Endodermal cell (in vitro differentiated cells): ENCODE measurements at regions not wholly inside any gene's neighbourhood (a gene's known extent, or its start where the extent isn't known, plus 50 kb on each side); places are given as distances from the start of the nearest gene placed in this dataset.

ENCODE experiments used
- DNase-seq: peaks from one replicate; pipeline ENCODE4 v3.0.0-alpha.2; 2017
- H3K27ac ChIP-seq: 2 replicates; pipeline ENCODE4 v1.5.1; 2013; ENCODE audit warnings: mild to moderate bottlenecking, low read depth, low read length, moderate library complexity
- H3K27me3 ChIP-seq: 2 replicates; pipeline ENCODE4 v1.6.1; 2013; ENCODE audit warnings: mild to moderate bottlenecking, low read length, moderate library complexity; ENCODE audit not compliant: insufficient read depth, control insufficient read depth, poor library complexity, severe bottlenecking
- H3K36me3 ChIP-seq: 2 replicates; pipeline ENCODE4 v1.7.0; 2013; ENCODE audit warnings: mild to moderate bottlenecking, low read length, moderate library complexity; ENCODE audit not compliant: control insufficient read depth, insufficient read depth
- H3K4me1 ChIP-seq: one replicate; pipeline ENCODE4 v1.7.0; 2013; ENCODE audit warnings: low read length; ENCODE audit not compliant: control insufficient read depth, insufficient read depth
- H3K4me3 ChIP-seq: 2 replicates; pipeline ENCODE4 v1.5.1; 2013; ENCODE audit warnings: mild to moderate bottlenecking, low read length, moderate library complexity
- H3K9ac ChIP-seq: 2 replicates; pipeline ENCODE4 v1.6.1; 2013; ENCODE audit warnings: mild to moderate bottlenecking, low read length, moderate library complexity; ENCODE audit not compliant: poor library complexity, severe bottlenecking; ENCODE audit errors: extremely low read depth
- H3K9me3 ChIP-seq: 2 replicates; pipeline ENCODE4 v1.6.1; 2013; ENCODE audit warnings: mild to moderate bottlenecking, low read length, moderate library complexity; ENCODE audit not compliant: control insufficient read depth
- H3K27ac Mint-ChIP-seq: 2 replicates; pipeline ENCODE4 v1.8.0; 2020; ENCODE audit warnings: mixed read lengths
- H3K27me3 Mint-ChIP-seq: 2 replicates; pipeline ENCODE4 v1.8.0; 2021; ENCODE audit warnings: mild to moderate bottlenecking, mixed read lengths; ENCODE audit not compliant: insufficient read depth
- H3K36me3 Mint-ChIP-seq: 2 replicates; pipeline ENCODE4 v1.8.0; 2020; ENCODE audit warnings: low read depth, mixed read lengths
- H3K4me1 Mint-ChIP-seq: 2 replicates; pipeline ENCODE4 v1.8.0; 2020; ENCODE audit warnings: mixed read lengths
- H3K4me3 Mint-ChIP-seq: 2 replicates; pipeline ENCODE4 v1.8.0; 2020; ENCODE audit warnings: mild to moderate bottlenecking, moderate library complexity, mixed read lengths
- H3K9me3 Mint-ChIP-seq: 2 replicates; pipeline ENCODE4 v1.8.0; 2020; ENCODE audit warnings: mild to moderate bottlenecking, mixed read lengths
- WGBS, 2 experiments: methylation state at CpG; one replicate each; pipeline versions ENCODE4 v1.1.5 to v1.1.7; 2013; ENCODE audit warnings: missing lambda C conversion rate in 2 of 2, mixed read lengths in 1 of 2; ENCODE audit not compliant: insufficient coverage in 1 of 2, insufficient read length in 1 of 2; 5-methylcytosine and 5-hydroxymethylcytosine counted together
- TF ChIP-seq, protein P1 (sequence below): fragments of 200-600 bp; sonication (generic); conservative IDR thresholded peaks from 2 replicates; pipeline ENCODE4 v1.5.0; 2021; ENCODE audit warnings: antibody characterized with exemption, mild to moderate bottlenecking

DNA sequence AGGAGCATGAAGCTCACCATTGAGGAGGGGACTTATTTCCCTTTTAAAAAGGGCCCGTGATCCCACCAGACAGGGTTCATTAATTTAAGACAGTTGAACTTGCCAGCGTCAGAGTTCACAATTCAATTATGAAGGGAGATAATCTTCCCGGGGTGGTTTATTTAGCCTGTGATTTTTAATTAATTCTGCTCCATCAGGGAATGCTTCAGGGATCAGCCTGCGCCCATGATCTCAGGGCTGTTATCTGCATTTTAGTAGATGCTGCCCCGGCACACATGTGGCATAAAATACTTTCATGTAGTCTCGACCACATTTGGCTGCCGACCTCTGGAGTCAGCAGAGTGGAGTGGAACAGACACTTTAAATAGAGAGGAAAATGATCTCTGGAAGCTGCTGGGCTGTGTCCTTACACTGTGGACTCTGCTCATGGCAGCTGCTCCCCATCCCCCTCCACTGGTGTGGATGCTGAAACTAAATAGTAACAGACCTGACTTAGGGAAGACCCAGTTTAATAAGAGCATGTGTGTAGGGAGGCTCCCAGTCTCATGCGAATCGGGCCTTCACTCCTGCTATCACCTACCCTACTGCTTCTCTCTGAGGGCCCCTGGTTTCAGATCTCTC lies 256.9 kb downstream of the TEX29 start:
- 93 to 96% methylated on average over 7 to 9 of the region's 9 CpGs for WGBS, 2 experiments
- Mint-ChIP-seq H3K36me3 (peaks cover 4% of the 10 kb centered on the region), H3K27me3 (peaks cover 3% of the 10 kb centered on the region), H3K9me3 (peaks cover 38% of the 10 kb centered on the region), H3K4me1 (no peaks in the 10 kb centered on the region), H3K27ac (no peak overlapping the region), H3K4me3 (no peak overlapping the region)
- TF ChIP-seq, protein P1, sequence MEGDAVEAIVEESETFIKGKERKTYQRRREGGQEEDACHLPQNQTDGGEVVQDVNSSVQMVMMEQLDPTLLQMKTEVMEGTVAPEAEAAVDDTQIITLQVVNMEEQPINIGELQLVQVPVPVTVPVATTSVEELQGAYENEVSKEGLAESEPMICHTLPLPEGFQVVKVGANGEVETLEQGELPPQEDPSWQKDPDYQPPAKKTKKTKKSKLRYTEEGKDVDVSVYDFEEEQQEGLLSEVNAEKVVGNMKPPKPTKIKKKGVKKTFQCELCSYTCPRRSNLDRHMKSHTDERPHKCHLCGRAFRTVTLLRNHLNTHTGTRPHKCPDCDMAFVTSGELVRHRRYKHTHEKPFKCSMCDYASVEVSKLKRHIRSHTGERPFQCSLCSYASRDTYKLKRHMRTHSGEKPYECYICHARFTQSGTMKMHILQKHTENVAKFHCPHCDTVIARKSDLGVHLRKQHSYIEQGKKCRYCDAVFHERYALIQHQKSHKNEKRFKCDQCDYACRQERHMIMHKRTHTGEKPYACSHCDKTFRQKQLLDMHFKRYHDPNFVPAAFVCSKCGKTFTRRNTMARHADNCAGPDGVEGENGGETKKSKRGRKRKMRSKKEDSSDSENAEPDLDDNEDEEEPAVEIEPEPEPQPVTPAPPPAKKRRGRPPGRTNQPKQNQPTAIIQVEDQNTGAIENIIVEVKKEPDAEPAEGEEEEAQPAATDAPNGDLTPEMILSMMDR: no peak
- H3K9me3 ChIP-seq: peaks cover 23% of the 10 kb centered on the region
- H3K4me1 ChIP-seq: no peaks in the 10 kb centered on the region
- H3K36me3 ChIP-seq: no peaks in the 10 kb centered on the region
- H3K9ac ChIP-seq: no peak overlapping the region
- no peak overlapping the region for H3K27ac ChIP-seq
- no peak for DNase-seq
- no peaks in the 10 kb centered on the region for H3K27me3 ChIP-seq
- no peak overlapping the region for H3K4me3 ChIP-seq

DNA sequence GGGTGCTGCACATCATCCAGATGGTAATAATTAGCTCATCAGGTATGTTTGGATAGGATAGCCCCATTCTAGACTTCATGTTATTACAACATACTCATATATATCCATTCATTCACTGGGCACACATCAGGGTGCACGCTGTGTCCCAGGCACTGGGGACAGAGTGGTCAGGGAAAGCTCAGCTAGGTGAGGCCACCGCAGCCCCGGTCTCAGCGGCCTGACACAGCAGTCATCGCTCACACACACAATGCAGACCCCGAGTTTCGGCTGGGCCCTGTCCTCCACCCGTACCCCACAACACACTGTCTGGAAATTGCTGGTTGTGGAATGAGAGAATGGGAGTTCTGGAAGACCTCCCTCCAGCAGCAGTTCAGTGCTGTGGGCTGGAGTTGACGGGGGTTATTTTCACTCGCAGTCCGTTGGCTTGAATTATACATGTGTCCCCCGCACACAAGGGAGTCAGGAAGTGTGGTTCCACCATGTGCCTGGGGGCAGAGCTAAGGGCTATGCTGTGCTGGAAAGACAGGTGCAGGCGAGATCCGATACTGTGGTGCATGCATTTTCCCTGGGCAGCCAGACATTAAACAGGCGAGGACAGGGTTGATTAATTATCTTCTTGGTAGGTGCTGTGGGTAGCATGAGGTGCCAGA lies 257.6 kb downstream of the TEX29 start:
- DNase-seq: no peak
- no peak overlapping the region for H3K4me3 ChIP-seq
- H3K9ac ChIP-seq: no peak overlapping the region
- no peak overlapping the region for H3K27ac ChIP-seq
- H3K4me1 ChIP-seq: no peaks in the 10 kb centered on the region
- Mint-ChIP-seq H3K9me3 (peaks cover 31% of the 10 kb centered on the region), H3K4me3 (no peak overlapping the region), H3K27ac (no peak overlapping the region), H3K27me3 (peaks cover 3% of the 10 kb centered on the region), H3K4me1 (no peaks in the 10 kb centered on the region), H3K36me3 (peaks cover 4% of the 10 kb centered on the region)
- no peaks in the 10 kb centered on the region for H3K36me3 ChIP-seq
- TF ChIP-seq, protein P1: no peak
- peaks cover 23% of the 10 kb centered on the region for H3K9me3 ChIP-seq
- no peaks in the 10 kb centered on the region for H3K27me3 ChIP-seq
- 91 to 94% methylated on average over 6 to 13 of the region's 15 CpGs for WGBS, 2 experiments

DNA sequence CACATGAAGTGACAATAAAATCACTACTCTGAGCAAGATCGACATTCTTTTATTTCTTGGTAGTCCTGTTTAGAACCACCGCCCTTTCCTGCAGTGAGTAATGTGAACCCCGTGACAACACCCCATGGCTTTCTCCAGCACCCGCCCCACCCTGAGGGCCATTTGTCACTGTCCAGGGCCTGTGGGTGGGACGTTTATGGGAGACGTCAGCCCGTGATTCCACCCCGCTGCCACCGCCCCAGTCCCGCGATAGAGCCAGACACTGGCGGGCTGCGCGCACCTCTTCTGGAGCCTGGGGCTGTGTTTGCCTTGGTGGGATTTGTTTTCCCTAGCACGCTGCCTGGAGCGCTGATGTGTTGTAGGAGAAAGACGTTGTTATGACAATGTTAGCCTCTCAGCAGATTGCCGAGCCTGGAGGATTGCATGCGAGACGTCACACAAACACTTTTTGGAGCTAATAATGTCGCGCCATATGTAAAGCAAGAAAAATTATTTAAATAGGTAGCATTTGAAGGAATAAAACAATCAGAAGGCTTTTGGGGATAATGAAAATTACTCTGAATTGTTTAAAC lies 263.7 kb downstream of the TEX29 start:
- 93 to 98% methylated on average over 15 to 22 of the region's 22 CpGs for WGBS, 2 experiments

More for the DNA sequence above, 263.7 kb downstream of the TEX29 start:
- Mint-ChIP-seq H3K4me1 (no peaks in the 10 kb centered on the region), H3K27me3 (no peaks in the 10 kb centered on the region), H3K9me3 (peaks cover 11% of the 10 kb centered on the region), H3K36me3 (no peaks in the 10 kb centered on the region), H3K4me3 (no peak overlapping the region), H3K27ac (no peak overlapping the region)
- Histone ChIP-seq H3K27ac (no peak overlapping the region), H3K4me1 (no peaks in the 10 kb centered on the region), H3K9me3 (peaks cover 6% of the 10 kb centered on the region), H3K27me3 (no peaks in the 10 kb centered on the region), H3K36me3 (no peaks in the 10 kb centered on the region), H3K4me3 (no peak overlapping the region), H3K9ac (no peak overlapping the region)
- no peak for DNase-seq
- TF ChIP-seq, protein P1: no peak
